Glutamatergic neuron (in vitro differentiated cells): ENCODE measurements at regions not wholly inside any gene's neighbourhood (a gene's known extent, or its start where the extent isn't known, plus 50 kb on each side); places are given as distances from the start of the nearest gene placed in this dataset.
"Not testable (repeated sequence)": the region's sequence is repeated elsewhere in the genome, so short reads cannot be mapped to it uniquely, and the experiment has no call there.

ENCODE experiments used
- DNase-seq: peaks from one replicate; pipeline ENCODE4 v3.0.0; 2022
- H3K27ac Mint-ChIP-seq: one replicate; pipeline ENCODE4 v1.8.0; 2020; ENCODE audit warnings: mild to moderate bottlenecking, mixed read lengths, inconsistent platforms; ENCODE audit not compliant: unreplicated experiment
- H3K27me3 Mint-ChIP-seq: one replicate; pipeline ENCODE4 v1.8.0; 2020; ENCODE audit warnings: mild to moderate bottlenecking, moderate library complexity, mixed read lengths, inconsistent platforms; ENCODE audit not compliant: unreplicated experiment
- H3K36me3 Mint-ChIP-seq: one replicate; pipeline ENCODE4 v1.8.0; 2020; ENCODE audit warnings: mild to moderate bottlenecking, mixed read lengths, inconsistent platforms; ENCODE audit not compliant: unreplicated experiment
- H3K4me1 Mint-ChIP-seq: one replicate; pipeline ENCODE4 v1.8.0; 2020; ENCODE audit warnings: mild to moderate bottlenecking, low read depth, mixed read lengths, inconsistent platforms; ENCODE audit not compliant: unreplicated experiment
- H3K4me3 Mint-ChIP-seq: one replicate; pipeline ENCODE4 v1.8.0; 2020; ENCODE audit warnings: mild to moderate bottlenecking, mixed read lengths, inconsistent platforms; ENCODE audit not compliant: unreplicated experiment
- H3K9me3 Mint-ChIP-seq: one replicate; pipeline ENCODE4 v1.8.0; 2020; ENCODE audit warnings: mild to moderate bottlenecking, moderate library complexity, mixed read lengths, inconsistent platforms; ENCODE audit not compliant: unreplicated experiment
- TF ChIP-seq, protein P1 (sequence below): fragments of 200-600 bp; sonication (generic); IDR thresholded peaks from one replicate; pipeline ENCODE4 v1.5.0; 2021; ENCODE audit not compliant: partially characterized antibody, unreplicated experiment

DNA sequence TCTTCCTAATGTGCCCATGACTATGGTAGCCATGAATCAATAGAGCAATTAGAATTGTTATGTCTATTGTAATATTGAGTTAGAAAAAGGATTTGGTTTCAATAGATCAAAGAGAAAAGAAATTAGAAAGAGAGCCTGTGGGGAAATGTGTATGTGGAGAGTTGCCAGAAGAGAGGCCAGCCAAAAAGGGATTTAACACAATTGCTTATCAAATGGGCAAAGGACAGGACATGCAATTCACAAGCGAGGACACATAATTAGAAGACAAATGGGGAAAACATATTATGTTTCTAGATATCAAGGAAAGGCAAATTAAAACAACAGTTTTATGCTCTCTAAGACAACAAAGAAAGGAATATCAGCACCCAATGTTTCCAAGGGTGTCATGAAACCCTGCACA, 403.2 kb upstream of the KLHL29 start:
- Mint-ChIP-seq H3K4me1 (no peaks in the 10 kb centered on the region), H3K9me3 (peaks cover 4% of the 10 kb centered on the region), H3K36me3 (peaks cover 5% of the 10 kb centered on the region), H3K4me3 (no peak overlapping the region), H3K27ac (no peak overlapping the region), H3K27me3 (no peaks in the 10 kb centered on the region)
- TF ChIP-seq, protein P1, sequence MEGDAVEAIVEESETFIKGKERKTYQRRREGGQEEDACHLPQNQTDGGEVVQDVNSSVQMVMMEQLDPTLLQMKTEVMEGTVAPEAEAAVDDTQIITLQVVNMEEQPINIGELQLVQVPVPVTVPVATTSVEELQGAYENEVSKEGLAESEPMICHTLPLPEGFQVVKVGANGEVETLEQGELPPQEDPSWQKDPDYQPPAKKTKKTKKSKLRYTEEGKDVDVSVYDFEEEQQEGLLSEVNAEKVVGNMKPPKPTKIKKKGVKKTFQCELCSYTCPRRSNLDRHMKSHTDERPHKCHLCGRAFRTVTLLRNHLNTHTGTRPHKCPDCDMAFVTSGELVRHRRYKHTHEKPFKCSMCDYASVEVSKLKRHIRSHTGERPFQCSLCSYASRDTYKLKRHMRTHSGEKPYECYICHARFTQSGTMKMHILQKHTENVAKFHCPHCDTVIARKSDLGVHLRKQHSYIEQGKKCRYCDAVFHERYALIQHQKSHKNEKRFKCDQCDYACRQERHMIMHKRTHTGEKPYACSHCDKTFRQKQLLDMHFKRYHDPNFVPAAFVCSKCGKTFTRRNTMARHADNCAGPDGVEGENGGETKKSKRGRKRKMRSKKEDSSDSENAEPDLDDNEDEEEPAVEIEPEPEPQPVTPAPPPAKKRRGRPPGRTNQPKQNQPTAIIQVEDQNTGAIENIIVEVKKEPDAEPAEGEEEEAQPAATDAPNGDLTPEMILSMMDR: no peak
- DNase-seq: no peak

DNA sequence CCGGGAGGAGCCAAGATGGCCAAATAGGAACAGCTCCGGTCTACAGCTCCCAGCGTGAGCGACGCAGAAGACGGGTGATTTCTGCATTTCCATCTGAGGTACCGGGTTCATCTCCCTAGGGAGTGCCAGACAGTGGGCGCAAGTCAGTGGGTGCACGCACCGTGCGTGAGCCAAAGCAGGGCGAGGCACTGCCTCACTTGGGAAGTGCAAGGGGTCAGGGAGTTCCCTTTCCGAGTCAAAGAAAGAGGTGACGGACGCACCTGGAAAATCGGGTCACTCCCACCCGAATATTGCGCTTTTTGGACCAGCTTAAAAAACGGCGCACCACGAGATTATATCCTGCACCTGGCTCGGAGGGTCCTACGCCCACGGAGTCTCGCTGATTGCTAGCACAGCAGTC, 400.8 kb upstream of the KLHL29 start:
- not testable (repeated sequence) for H3K27me3 Mint-ChIP-seq, H3K9me3 Mint-ChIP-seq, H3K27ac Mint-ChIP-seq, H3K36me3 Mint-ChIP-seq, H3K4me3 Mint-ChIP-seq, H3K4me1 Mint-ChIP-seq, DNase-seq

DNA sequence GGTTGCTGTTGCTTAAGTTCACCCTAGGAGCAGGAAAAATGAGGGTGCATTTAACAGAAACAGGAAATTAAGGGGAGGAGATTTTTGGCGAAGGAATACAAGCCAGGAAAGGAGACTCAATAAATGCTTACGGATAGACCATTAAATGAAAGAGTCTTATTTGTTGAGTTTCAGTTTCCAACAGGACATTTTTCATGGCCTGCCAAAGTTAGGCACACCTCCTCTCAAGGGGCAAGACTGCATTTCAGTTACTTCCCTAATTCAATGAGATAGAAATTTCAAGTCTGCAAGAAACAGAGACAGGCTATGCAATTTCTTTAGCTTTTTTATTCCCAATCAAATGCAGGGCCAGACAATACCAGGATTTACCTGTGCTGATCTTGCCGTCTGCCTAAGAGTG, 394.7 kb upstream of the KLHL29 start:
- Mint-ChIP-seq H3K27me3 (no peaks in the 10 kb centered on the region), H3K4me3 (no peak overlapping the region), H3K9me3 (no peaks in the 10 kb centered on the region), H3K36me3 (no peaks in the 10 kb centered on the region), H3K4me1 (no peaks in the 10 kb centered on the region), H3K27ac (no peak overlapping the region)
- no peak for DNase-seq
- TF ChIP-seq, protein P1: no peak

DNA sequence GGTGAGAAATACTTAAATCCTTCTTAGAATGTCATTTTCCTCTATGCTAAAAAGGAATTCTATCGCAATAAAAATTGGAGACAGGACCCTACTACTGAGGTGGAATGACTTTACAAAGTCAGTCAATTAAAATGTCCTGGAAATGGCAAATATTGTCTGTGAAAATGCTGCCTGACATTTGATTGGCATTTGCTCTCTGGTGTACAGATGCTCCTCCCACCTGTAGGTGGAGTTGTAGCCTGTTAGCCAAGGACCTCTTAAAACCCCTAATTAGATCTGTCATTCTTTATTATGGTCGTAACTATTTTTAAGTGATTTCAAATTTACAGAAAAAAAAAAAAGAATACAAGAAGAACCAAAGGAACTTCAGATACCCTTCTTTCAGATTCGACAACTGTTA, 393.1 kb upstream of the KLHL29 start:
- H3K9me3 Mint-ChIP-seq: no peaks in the 10 kb centered on the region
- no peaks in the 10 kb centered on the region for H3K36me3 Mint-ChIP-seq
- H3K27me3 Mint-ChIP-seq: no peaks in the 10 kb centered on the region
- no peak overlapping the region for H3K27ac Mint-ChIP-seq
- no peak for DNase-seq
- TF ChIP-seq, protein P1: no peak
- no peak overlapping the region for H3K4me3 Mint-ChIP-seq
- H3K4me1 Mint-ChIP-seq: no peaks in the 10 kb centered on the region

DNA sequence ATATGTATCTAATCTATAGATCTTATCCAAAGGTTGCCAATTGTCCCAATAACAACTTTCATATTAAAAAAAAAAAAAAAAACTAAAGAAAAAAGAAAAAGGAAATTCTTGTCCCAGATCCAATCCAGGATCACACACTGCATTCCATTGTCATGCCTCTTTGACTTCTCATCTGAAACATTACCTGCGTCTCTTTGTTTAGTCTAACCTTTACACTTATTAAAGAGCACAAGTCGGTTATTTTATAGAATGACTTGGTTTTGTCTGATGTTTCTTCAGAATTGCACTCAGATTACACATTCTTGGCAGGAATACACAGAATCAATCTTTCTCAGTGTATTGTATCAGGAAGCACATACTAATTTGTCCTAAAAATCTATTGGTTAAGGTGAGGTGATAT, 392.5 kb upstream of the KLHL29 start:
- Mint-ChIP-seq H3K4me3 (no peak overlapping the region), H3K36me3 (no peaks in the 10 kb centered on the region), H3K9me3 (no peaks in the 10 kb centered on the region)

More for the DNA sequence above, 392.5 kb upstream of the KLHL29 start:
- H3K27ac Mint-ChIP-seq: no peak overlapping the region
- TF ChIP-seq, protein P1: no peak
- no peak for DNase-seq
- no peaks in the 10 kb centered on the region for H3K27me3 Mint-ChIP-seq
- H3K4me1 Mint-ChIP-seq: no peaks in the 10 kb centered on the region
